ENCODE measurements at regions not wholly inside any gene's neighbourhood (a gene's known extent, or its start where the extent isn't known, plus 50 kb on each side); places are given as distances from the start of the nearest gene placed in this dataset.

DNA sequence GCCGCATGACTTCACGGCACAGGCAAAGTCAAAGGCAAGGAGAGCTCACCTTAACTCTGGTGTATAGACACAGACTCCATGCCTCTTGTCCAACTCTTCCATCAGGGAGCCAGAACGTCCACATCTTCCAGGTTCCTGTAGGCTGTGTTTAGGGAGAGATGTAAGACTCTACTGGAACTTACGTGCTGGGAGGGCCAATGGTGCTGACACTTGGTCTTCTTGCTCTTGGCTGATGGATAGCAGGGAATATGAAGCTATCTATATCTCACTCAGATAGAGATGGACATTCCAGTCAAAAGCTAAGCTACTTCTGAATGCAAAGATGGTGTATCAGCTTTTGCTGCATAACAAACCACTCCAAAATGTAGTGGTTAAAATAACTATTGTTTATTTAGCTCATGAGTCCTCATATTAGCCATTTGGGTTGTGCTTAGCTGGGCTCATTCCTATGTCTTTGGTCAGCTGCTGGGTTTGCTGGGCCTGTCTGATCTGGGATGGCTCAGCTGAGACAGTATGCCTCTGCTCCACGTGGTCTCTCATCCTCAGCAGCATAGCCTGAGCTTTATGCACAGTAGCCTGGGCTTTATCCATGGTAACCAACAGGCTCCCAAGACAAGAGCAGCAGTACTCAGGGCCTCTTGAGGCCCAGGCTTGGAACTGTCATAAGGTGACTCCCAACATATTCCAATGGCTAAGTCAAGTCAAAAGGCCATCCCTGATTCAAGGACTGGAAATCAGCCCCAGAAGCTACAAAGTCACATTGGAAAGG is 111.6 kb downstream of the SNX5 start:
- H3K4me3 Mint-ChIP-seq, result no peak overlapping the region

DNA sequence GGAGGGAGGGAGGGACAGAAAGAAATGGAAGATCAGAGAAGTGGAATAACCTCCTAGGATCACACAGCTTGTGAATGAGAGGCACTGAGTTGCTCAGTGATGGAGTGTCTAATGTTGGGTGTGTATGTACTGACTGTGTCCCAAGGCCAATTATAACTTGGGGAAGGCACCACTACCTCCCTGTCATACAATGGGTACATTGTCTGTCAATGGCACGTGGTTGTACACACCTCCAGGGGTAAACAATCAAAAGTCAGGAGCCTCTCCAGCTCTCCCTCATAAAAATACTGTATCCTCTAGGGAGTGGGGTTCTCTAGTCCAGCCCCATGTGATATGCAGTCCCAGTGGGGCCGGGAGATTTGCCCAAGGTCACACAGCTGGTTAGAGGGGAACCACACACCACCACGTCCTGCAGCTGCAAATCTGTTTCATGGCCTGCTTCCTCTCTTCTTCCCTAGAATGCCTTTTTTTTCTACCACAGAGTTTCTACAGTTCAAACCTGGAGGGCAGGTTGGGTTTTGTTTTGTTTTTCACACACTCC is 112.5 kb downstream of the SNX5 start:
- Mint-ChIP-seq H3K27me3 (ENCODE audit: low read depth) (peaks cover under 1% of the 10 kb centered on the region), H3K4me3 (no peak overlapping the region), H3K36me3 (no peaks in the 10 kb centered on the region), H3K4me1 (no peaks in the 10 kb centered on the region), H3K27ac (no peak overlapping the region), H3K9me3 (no peaks in the 10 kb centered on the region)
- TF ChIP-seq, protein P1, sequence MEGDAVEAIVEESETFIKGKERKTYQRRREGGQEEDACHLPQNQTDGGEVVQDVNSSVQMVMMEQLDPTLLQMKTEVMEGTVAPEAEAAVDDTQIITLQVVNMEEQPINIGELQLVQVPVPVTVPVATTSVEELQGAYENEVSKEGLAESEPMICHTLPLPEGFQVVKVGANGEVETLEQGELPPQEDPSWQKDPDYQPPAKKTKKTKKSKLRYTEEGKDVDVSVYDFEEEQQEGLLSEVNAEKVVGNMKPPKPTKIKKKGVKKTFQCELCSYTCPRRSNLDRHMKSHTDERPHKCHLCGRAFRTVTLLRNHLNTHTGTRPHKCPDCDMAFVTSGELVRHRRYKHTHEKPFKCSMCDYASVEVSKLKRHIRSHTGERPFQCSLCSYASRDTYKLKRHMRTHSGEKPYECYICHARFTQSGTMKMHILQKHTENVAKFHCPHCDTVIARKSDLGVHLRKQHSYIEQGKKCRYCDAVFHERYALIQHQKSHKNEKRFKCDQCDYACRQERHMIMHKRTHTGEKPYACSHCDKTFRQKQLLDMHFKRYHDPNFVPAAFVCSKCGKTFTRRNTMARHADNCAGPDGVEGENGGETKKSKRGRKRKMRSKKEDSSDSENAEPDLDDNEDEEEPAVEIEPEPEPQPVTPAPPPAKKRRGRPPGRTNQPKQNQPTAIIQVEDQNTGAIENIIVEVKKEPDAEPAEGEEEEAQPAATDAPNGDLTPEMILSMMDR (IDR thresholded peaks at IDR 0.05; ENCODE audit: unreplicated experiment), result no peak
- DNase-seq (ENCODE audit: low spot score in 2 of 2, unreplicated experiment in 2 of 2), result no peak

More for the DNA sequence above, 111.6 kb downstream of the SNX5 start:
- H3K4me1 Mint-ChIP-seq, result no peaks in the 10 kb centered on the region
- no peaks in the 10 kb centered on the region for H3K36me3 Mint-ChIP-seq
- H3K9me3 Mint-ChIP-seq, result no peaks in the 10 kb centered on the region
- DNase-seq (ENCODE audit: low spot score in 2 of 2, unreplicated experiment in 2 of 2), result no peak
- peaks cover 2% of the 10 kb centered on the region for H3K27me3 Mint-ChIP-seq (ENCODE audit: low read depth)
- H3K27ac Mint-ChIP-seq, result no peak overlapping the region
- TF ChIP-seq, protein P1 (IDR thresholded peaks at IDR 0.05; ENCODE audit: unreplicated experiment), result no peak

DNA sequence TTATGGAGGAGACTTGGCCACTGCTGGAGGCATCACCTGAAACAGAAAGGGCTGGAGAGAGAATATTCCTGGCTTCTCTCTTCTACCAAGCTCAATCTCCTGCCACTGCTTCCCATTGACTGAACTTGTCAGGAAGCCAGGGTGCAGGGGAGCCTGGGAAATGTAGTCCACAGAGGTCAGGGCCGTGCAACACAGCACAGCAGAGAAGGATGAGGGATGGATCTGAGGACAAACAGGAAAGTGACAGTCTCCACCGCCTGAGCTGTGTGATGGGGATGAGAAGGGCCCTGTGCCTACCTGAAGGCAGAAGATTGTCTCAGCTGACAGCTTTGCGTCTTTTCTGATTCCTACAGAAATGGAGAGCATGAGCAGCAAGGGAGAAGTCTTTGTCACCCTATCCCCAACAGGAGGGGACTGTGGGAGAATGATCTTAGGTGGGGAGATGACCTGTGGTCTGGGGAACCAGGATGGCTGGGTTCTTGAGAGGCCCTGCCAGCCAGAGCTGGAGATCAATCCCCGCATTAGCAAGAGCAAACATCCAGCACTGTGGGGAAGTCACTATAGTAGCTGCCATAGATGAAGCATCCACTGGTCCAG is 114.2 kb downstream of the SNX5 start:
- H3K9me3 Mint-ChIP-seq, result peaks cover 2% of the 10 kb centered on the region
- H3K4me3 Mint-ChIP-seq, result no peak overlapping the region
- no peaks in the 10 kb centered on the region for H3K4me1 Mint-ChIP-seq
- H3K27me3 Mint-ChIP-seq (ENCODE audit: low read depth), result no peaks in the 10 kb centered on the region
- no peak for DNase-seq (ENCODE audit: low spot score in 2 of 2, unreplicated experiment in 2 of 2)
- TF ChIP-seq, protein P1 (IDR thresholded peaks at IDR 0.05; ENCODE audit: unreplicated experiment), result no peak
- H3K36me3 Mint-ChIP-seq, result no peaks in the 10 kb centered on the region
- H3K27ac Mint-ChIP-seq, result no peak overlapping the region

DNA sequence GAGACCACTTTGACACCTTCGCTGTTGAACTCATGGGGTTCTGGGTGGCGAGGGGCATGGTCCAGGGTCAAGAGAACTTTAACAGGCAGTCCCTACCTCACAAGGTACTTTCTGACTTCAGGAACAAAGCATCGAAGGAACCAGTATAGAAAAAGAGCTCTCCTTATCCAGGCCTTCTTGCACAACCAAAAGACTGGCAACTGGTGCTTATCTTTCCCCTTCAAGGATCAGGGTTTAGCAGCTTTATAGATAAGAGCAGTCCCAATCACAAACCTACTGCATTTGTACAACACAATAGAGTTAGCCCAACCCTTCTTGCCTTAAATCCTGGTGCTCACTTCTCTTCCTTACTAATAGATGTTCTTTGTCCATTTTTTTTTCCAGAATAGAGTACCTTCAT is 116.3 kb downstream of the SNX5 start:
- TF ChIP-seq, protein P1 (IDR thresholded peaks at IDR 0.05; ENCODE audit: unreplicated experiment), result no peak
- Mint-ChIP-seq H3K4me3 (no peak overlapping the region), H3K9me3 (peaks cover 5% of the 10 kb centered on the region), H3K27me3 (ENCODE audit: low read depth) (no peaks in the 10 kb centered on the region), H3K27ac (no peak overlapping the region), H3K36me3 (peaks cover 2% of the 10 kb centered on the region), H3K4me1 (no peaks in the 10 kb centered on the region)
- no peak for DNase-seq (ENCODE audit: low spot score in 2 of 2, unreplicated experiment in 2 of 2)

DNA sequence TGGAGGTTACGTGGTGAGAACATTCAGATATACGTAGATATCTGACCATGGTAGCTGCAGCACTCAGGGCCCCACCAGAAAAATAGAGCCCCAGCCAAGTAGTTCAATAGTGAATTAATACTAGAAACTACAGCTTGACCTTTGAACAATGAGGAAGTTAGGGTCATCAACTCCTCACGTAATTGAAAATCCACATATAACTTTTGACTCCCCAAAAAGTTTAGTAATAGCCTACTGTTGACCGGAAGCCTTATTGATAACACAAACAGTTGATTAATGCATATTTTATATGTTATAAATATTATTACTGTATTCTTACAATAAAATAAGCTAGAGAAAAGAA is 117.9 kb downstream of the SNX5 start:
- no peak overlapping the region for H3K4me3 Mint-ChIP-seq
- H3K9me3 Mint-ChIP-seq, result peaks cover 5% of the 10 kb centered on the region
- H3K36me3 Mint-ChIP-seq, result peaks cover 2% of the 10 kb centered on the region
- peaks cover 10% of the 10 kb centered on the region for H3K4me1 Mint-ChIP-seq
- TF ChIP-seq, protein P1 (IDR thresholded peaks at IDR 0.05; ENCODE audit: unreplicated experiment), result no peak
- no peak for DNase-seq (ENCODE audit: low spot score in 2 of 2, unreplicated experiment in 2 of 2)
- no peaks in the 10 kb centered on the region for H3K27me3 Mint-ChIP-seq (ENCODE audit: low read depth)
- no peak overlapping the region for H3K27ac Mint-ChIP-seq

All from mesothelial cell of epicardium (in vitro differentiated cells).